Neural crest cell (in vitro differentiated cells): ENCODE measurements at regions not wholly inside any gene's neighbourhood (a gene's known extent, or its start where the extent isn't known, plus 50 kb on each side); places are given as distances from the start of the nearest gene placed in this dataset.
"Not testable (repeated sequence)": the region's sequence is repeated elsewhere in the genome, so short reads cannot be mapped to it uniquely, and the experiment has no call there.

ENCODE experiments used
- DNase-seq: peaks from one replicate; pipeline ENCODE4 v3.0.0; 2021; ENCODE audit warnings: low read depth, mixed read lengths, low spot score
- H3K27ac Mint-ChIP-seq: one replicate; pipeline ENCODE4 v1.8.0; 2021; ENCODE audit warnings: mild to moderate bottlenecking, mixed read lengths; ENCODE audit not compliant: unreplicated experiment
- H3K27me3 Mint-ChIP-seq: 2 replicates; pipeline ENCODE4 v1.8.0; 2021; ENCODE audit warnings: low read depth, mild to moderate bottlenecking, mixed read lengths
- H3K36me3 Mint-ChIP-seq: 2 replicates; pipeline ENCODE4 v1.8.0; 2021; ENCODE audit warnings: low read depth, mild to moderate bottlenecking, mixed read lengths
- H3K4me1 Mint-ChIP-seq: 2 replicates; pipeline ENCODE4 v1.8.0; 2021; ENCODE audit warnings: mixed read lengths
- H3K4me3 Mint-ChIP-seq: one replicate; pipeline ENCODE4 v1.8.0; 2021; ENCODE audit warnings: mild to moderate bottlenecking, mixed read lengths
- H3K9me3 Mint-ChIP-seq: 2 replicates; pipeline ENCODE4 v1.8.0; 2021; ENCODE audit warnings: mixed read lengths
- CTCF ChIP-seq: fragments of 200-600 bp; sonication (generic); conservative IDR thresholded peaks from 2 replicates; pipeline ENCODE4 v1.5.0; 2021; ENCODE audit warnings: antibody characterized with exemption, mild to moderate bottlenecking

GRCh38 chr1:222470252-222470805, 77.6 kb downstream of the HHIPL2 start:
- not testable (repeated sequence) for DNase-seq, H3K36me3 Mint-ChIP-seq, H3K27ac Mint-ChIP-seq, H3K4me1 Mint-ChIP-seq, H3K4me3 Mint-ChIP-seq, H3K9me3 Mint-ChIP-seq, H3K27me3 Mint-ChIP-seq

GRCh38 chr1:222466150-222466865, 81.6 kb downstream of the HHIPL2 start:
- Mint-ChIP-seq H3K27ac (no peak overlapping the region), H3K4me1 (peaks cover 10% of the 10 kb centered on the region), H3K9me3 (no peaks in the 10 kb centered on the region), H3K4me3 (no peak overlapping the region), H3K36me3 (no peaks in the 10 kb centered on the region), H3K27me3 (peaks cover 28% of the 10 kb centered on the region)
- TF ChIP-seq CTCF = no peak
- DNase-seq = no peak

GRCh38 chr1:222465211-222466041, 82.5 kb downstream of the HHIPL2 start:
- Mint-ChIP-seq H3K4me1 (peaks cover 10% of the 10 kb centered on the region), H3K27ac (peak overlapping the region; percentile 92)

GRCh38 chr1:222464841-222465210, 83.1 kb downstream of the HHIPL2 start:
- H3K27ac Mint-ChIP-seq = no peak overlapping the region
- H3K4me1 Mint-ChIP-seq = peaks cover 10% of the 10 kb centered on the region
- H3K4me3 Mint-ChIP-seq = peak overlapping the region; percentile 83
- peaks cover 28% of the 10 kb centered on the region for H3K27me3 Mint-ChIP-seq
- peak; percentile 46 for DNase-seq
- H3K9me3 Mint-ChIP-seq = no peaks in the 10 kb centered on the region
- no peak for TF ChIP-seq CTCF
- H3K36me3 Mint-ChIP-seq = no peaks in the 10 kb centered on the region

More at GRCh38 chr1:222465211-222466041, 82.5 kb downstream of the HHIPL2 start:
- Mint-ChIP-seq H3K36me3 (no peaks in the 10 kb centered on the region), H3K4me3 (peak overlapping the region; percentile 83), H3K27me3 (peaks cover 28% of the 10 kb centered on the region), H3K9me3 (no peaks in the 10 kb centered on the region)
- TF ChIP-seq CTCF = peak; percentile 99
- DNase-seq = peak; percentile 92

- peaks cover 10% of the 10 kb centered on the region for H3K4me1 Mint-ChIP-seq
- no peak overlapping the region for H3K27ac Mint-ChIP-seq
- H3K27me3 Mint-ChIP-seq = peaks cover 28% of the 10 kb centered on the region
- H3K36me3 Mint-ChIP-seq = no peaks in the 10 kb centered on the region
- no peak overlapping the region for H3K4me3 Mint-ChIP-seq
- no peak for TF ChIP-seq CTCF
- DNase-seq = no peak
- H3K9me3 Mint-ChIP-seq = no peaks in the 10 kb centered on the region
Measured at GRCh38 chr1:222463059-222463730, 84.7 kb downstream of the HHIPL2 start.
